ENCODE measurements at regions not wholly inside any gene's neighbourhood (a gene's known extent, or its start where the extent isn't known, plus 50 kb on each side); places are given as distances from the start of the nearest gene placed in this dataset.

GRCh38 chr6:56841381-56841749 is 113.5 kb upstream of the BEND6 start:
- TF ChIP-seq CTCF (conservative IDR thresholded peaks at IDR 0.05; ENCODE audit: low read depth, low read length) (no peak), EZH2 (IDR thresholded peaks at IDR 0.05; ENCODE audit: borderline replicate concordance, low read depth, low read length, poor library complexity, severe bottlenecking) (no peak)
